Islet of Langerhans (tissue), 1 donor: ENCODE measurements at regions not wholly inside any gene's neighbourhood (a gene's known extent, or its start where the extent isn't known, plus 50 kb on each side); places are given as distances from the start of the nearest gene placed in this dataset.

Source experiments
- FAIRE-seq: peaks from one replicate; lab custom pipeline; 2011; peaks lifted over from hg19 to GRCh38; lab: Jason Lieb, UNC

- FAIRE-seq, result no peak
Observed at GRCh38 chr6:14797875-14798593, 447.8 kb upstream of the JARID2 start.

DNA sequence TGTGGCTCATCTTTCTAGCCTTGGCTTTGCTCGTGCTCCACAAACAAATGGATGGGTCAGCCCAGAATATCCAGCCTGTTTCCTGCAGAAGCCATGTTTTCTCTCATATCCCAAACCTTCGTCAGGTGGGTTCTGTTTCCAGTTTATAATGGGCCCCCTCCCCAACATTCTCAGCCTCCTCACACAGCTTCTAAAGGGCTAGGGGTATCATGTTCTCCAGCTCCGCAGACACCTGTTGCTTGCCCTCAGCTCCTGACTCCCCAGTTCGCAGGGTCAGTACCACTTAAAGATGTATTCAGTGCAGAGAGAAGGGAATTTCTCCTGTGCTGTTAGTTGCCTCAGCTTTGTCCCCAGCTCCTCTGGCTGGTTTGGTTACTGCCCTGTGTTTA, 447.3 kb upstream of the JARID2 start:
- no peak for FAIRE-seq

- no peak for FAIRE-seq
Observed at GRCh38 chr6:14798996-14799588, 446.8 kb upstream of the JARID2 start.

DNA sequence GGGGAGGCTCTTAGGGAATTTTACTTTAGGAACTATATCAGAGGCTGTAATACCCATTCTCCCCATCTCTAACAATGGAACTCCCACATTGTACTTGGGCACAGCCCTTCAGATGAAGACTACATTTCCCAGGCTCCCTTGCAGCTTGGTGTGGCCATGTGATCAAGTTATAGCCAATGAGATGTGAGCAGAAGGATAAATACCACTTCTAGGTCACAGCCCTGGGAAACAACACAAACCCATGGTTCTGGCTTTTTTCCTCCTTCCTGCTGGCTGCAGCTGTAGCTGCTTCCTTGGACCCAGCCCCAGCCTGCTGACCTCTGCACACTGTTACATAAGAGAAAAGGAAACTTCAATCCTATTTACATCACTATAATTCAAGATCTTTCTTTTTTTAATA, 445.9 kb upstream of the JARID2 start:
- FAIRE-seq, result peak; percentile 94

DNA sequence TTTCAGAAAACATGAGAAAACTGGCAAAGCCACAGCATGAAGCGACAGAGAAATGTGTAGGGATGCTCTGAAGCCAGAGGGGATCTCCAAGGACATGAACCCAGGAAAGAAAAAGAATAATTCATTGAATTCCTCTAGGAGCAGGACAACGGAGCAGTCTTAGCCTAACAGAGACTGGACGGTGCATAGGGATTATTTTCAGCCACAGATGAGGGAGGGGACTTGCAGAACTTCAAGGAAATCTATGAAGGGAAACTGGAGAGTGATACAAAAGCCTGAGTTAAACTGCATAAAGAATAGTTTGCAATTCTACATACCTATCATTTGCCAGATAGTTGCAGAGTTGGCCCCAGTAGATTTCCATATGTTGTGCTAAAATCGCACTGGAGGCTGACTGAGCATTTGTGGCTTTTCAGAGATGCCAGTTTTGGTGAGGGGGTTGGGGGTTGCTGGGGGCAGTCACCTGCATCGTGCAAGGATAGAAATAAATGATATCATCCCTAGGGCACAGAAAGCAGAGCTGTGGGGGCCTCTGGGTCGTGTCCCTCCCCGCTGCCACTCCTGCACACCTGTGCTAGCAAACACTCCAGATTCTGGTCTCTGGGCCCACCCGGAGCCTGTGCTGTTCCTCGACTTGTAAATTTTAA, 443.2 kb upstream of the JARID2 start:
- FAIRE-seq, result no peak

DNA sequence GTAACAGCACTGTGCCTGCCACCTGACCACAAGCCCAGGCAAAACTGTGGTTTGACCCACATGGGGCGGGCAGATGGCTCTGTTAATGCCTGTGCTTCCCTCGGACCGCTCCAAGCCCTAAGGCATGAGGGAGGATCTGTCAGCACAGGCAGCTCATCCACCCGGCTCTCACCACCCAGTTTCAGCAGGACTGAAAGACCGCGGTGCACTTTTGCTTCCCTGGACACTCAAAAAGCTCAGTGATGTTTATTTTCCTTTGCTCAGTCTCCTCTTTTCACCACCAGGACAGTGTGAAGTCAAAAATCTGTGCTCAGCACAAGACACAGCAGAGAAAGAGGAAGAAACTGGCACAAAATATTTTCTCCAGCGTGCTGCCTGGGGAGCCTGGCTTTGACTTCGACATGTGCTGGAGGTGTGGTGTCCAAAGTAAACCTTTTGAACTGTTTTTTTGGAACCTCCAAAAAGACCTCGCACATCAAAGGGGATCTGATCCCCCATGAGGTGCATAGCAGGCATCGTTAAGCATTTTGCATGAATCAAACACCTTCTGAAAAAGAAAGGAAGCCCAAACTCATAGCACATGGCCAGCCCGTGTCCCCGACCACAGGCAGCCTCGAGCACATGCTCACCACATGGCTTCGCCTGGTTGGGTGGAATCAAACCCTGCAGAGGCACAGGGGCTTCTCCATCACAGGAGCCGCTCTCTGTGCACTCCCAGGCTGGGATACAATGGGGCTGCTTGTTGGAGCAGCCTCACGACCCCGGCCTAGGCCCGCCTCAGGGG, 441.7 kb upstream of the JARID2 start:
- FAIRE-seq, result no peak

GRCh38 chr6:14804785-14805210, 441.1 kb upstream of the JARID2 start:
- FAIRE-seq, result no peak

- no peak for FAIRE-seq
Observed at GRCh38 chr6:14806101-14806500, 439.8 kb upstream of the JARID2 start.

DNA sequence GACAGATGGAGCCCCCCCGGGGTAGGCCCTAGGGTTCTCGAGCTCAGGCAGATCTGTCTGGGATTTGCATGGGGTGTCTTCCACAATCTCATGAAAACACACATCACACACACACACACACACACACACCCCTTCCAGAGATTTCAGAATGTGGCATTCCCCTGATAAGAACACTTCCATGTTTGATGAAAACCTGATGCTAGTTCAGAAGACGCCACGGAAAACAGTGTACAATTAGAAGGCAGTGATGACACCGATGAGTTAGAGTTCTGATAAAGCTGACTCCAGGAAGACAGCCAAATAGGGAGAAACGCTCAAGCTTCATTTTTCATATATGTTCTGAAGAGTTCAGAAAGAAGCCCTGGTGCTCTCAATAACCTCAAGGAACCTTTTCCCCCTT, 438.7 kb upstream of the JARID2 start:
- no peak for FAIRE-seq

DNA sequence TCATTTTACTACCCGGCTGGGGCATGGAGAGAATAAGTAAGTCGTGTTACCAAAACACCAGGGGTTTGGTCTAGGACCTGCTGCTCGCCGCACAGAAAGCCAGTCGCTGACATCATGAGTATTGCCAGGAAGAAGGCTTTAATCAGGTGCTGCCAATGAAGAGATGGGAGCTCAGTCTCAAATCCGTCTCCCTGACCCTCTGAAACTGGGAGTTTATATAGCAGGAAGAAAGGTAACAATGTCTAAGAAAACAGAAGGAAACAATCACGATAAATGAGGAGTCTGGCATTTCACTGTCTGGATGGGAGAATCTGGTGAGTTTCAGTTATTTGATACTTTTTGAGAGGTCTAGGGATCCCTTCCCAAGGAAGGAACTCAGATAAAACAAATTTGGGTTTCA, 437.9 kb upstream of the JARID2 start:
- no peak for FAIRE-seq

DNA sequence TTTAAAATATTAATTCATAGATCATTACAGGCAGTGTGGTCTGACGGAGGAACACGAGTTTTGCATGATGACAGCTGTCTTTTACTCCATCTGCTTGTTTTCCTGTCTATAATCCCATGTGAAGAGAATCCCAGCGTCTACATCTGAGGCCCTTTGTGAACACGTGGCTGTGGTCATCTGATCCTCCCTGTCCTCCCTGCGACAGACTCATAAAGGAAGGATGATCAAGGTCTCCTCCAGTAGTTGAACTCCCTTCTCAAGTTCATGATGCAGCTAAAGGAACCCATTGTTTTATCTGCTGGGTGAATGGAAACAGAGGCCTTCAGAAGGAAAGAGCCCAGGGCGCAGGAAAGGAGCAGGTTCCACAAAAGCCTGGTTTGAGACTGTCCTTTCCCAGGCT, 435.8 kb upstream of the JARID2 start:
- no peak for FAIRE-seq

DNA sequence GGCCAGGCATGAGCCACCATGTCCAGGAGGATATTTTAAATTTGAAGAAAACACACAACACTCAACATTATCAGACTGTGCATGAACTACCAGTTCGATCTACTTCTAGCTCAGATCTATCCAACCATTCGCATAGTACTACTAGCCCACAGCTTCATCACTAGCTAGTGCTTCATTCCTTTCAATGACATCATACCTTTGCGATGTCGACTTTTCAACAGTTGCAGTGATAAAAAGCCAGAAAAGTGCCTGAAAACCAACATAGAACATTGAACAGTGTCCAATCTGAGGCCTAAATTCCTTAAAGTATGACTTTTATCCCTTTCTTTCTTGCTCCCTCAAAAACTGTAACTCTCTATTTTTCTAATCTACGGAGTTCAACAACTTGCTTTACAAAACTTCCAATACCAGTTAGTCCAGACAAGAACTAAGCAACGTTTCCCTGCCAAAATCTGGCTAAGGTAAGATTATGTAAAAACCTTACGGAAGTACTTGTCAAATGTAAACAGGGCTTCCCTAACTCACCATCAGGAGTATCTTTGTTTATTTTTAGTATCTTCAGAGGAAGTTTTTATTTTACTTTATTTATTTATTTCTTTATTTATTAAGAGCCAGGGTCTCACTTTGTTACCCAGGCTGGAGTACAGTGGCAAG, 434.0 kb upstream of the JARID2 start:
- FAIRE-seq, result no peak

GRCh38 chr6:14814016-14814415, 431.9 kb upstream of the JARID2 start:
- FAIRE-seq, result no peak

- FAIRE-seq, result no peak
Observed at GRCh38 chr6:14816116-14816859, 429.6 kb upstream of the JARID2 start.

- no peak for FAIRE-seq
Observed at GRCh38 chr6:14817074-14817473, 428.8 kb upstream of the JARID2 start.

- no peak for FAIRE-seq
Observed at GRCh38 chr6:14818422-14818884, 427.4 kb upstream of the JARID2 start.

DNA sequence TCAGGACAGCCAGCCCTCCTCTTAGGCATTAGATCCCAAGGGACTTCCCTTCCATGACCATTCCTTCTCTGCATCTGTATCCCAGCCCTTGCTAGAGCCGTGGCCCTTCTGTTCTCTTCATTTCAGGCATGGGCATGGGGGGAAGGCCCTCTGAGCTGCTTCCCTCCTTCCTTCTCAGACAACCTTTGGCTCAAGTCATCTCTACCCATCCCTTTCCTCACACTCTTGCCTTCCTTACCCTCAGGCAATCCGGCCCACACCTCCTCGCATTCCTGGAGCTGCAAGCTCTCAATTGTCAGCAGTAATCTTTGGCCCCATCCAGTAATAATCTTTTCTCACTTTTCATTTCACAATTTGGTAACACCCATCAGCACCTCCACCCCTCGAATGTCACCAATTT, 426.9 kb upstream of the JARID2 start:
- FAIRE-seq, result no peak

DNA sequence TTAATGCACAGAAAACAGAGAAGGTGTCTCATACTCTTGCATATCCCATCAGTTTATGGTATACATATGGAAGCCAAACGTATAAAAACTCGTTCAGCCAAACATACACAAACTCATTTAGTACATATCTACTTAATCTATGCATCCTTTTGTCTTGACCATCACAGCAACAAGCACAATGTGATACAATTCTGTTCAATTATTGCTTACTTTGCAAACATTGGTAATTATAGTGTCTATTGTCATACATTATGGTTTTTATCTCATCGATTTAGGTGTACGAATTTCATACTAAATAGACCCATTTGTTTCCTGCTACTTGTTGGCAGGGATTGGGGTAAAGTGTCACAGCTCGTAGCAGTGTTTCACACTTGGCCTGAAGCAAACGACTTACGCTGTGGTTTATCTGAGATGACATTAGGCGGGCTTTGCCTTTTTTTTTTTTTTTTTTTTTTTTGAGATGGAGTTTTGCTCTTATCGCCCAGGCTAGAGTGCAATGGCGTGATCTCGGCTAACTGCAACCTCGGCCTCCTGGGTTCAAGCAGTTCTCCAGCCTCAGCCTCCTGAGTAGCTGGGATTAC, 425.9 kb upstream of the JARID2 start:
- FAIRE-seq, result no peak

- FAIRE-seq, result no peak
Observed at GRCh38 chr6:14822012-14822553, 423.8 kb upstream of the JARID2 start.

- no peak for FAIRE-seq
Observed at GRCh38 chr6:14822679-14823078, 423.2 kb upstream of the JARID2 start.

DNA sequence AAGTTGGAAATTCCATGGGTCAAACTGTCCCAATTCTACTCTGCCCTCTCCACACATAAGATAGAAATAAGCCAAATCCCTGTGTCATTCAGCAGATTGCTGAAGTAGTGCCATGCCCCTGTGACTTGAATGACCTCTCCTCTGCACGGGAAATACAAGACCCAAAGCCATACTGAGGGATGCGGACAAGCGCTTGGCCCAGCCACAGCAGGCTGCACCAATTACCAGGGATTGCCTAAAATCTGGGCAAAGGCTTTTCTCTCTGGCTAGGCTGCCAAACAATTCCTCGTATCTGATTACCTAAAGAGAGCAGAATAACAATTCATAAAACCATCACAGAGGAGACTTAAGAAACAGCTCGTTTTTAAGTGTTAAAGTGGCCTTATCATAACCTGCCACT, 421.8 kb upstream of the JARID2 start:
- FAIRE-seq, result no peak
